Stimulated activated effector memory CD8-positive, alpha-beta T cell treated with anti-CD3 and anti-CD28 coated beads, Interleukin-12 subunit alpha, Interleukin-12 subunit beta, amount 100 ng/mL, for 72 hours (primary cell): ENCODE measurements at regions not wholly inside any gene's neighbourhood (a gene's known extent, or its start where the extent isn't known, plus 50 kb on each side); places are given as distances from the start of the nearest gene placed in this dataset.

Experiments
- ATAC-seq: fragments of 150-1000 bp; cut with Tn5 transposase; 2 replicates; pipeline ENCODE4 v1.10.0; 2021
- DNase-seq, 2 donors: peaks; one replicate each; pipeline ENCODE4 v3.0.0; 2021 to 2022; ENCODE audit warnings: low spot score in 2 of 2
- H3K27ac Mint-ChIP-seq: one replicate; pipeline ENCODE4 v1.8.0; 2022; ENCODE audit warnings: mild to moderate bottlenecking, mixed read lengths
- H3K36me3 Mint-ChIP-seq: one replicate; pipeline ENCODE4 v1.8.0; 2022; ENCODE audit warnings: mild to moderate bottlenecking, mixed read lengths
- H3K4me1 Mint-ChIP-seq: one replicate; pipeline ENCODE4 v1.8.0; 2022; ENCODE audit warnings: mixed read lengths
- H3K4me3 Mint-ChIP-seq: one replicate; pipeline ENCODE4 v1.8.0; 2022; ENCODE audit warnings: mild to moderate bottlenecking, mixed read lengths
- H3K9me3 Mint-ChIP-seq: one replicate; pipeline ENCODE4 v1.8.0; 2022; ENCODE audit warnings: mixed read lengths

- no peak overlapping the region for H3K4me3 Mint-ChIP-seq
- no peak overlapping the region for H3K27ac Mint-ChIP-seq
- no peak for ATAC-seq
- no peak for DNase-seq
- no peaks in the 10 kb centered on the region for H3K9me3 Mint-ChIP-seq
- no peaks in the 10 kb centered on the region for H3K36me3 Mint-ChIP-seq
- H3K4me1 Mint-ChIP-seq = peaks cover 7% of the 10 kb centered on the region
These were observed 108.3 kb upstream of the FAM20C start for GRCh38 chr7:83861-84632.

GRCh38 chr7:84633-85020, 107.7 kb upstream of the FAM20C start:
- Mint-ChIP-seq H3K27ac (peak overlapping the region; percentile 2), H3K9me3 (no peaks in the 10 kb centered on the region)

DNA sequence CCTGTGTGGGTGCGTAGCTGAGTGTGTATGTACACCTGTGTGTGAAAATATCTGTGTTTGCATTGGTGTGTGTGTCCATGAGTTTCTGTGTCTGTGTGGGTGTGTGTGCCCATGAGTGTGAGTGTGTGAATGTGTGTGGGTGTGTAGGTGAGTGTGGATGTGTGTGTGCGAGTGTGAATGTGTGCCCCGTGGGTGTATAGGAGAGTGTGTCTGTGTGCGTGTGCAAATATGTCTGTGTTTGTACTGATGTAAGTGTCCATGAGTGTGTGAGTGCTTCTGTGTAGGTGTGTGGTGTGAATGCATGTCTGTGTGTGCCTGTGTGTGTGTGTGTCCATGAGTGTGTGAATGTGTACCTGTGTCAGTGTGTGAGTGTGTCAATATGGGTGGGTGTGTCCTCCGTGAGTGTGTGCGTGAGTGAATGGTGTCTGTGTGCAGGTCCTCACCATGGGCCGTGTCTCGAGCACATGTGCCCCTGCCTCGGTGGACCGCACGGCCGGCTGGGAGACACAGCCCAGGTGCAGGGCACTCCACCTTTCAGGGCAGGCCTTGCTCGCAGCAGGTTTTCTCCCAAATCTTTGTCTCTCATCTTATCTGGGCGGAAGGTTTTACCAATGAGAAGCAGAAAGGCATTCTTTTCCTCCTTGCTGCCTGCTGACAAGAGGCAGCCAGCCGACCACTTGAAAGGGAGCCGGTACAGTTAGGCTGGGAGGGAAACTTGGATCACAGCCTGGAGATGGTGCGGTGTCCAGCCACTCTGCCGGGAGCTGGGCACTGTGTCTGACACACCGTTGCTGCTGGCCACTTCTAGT, 107.1 kb upstream of the FAM20C start:
- Mint-ChIP-seq H3K27ac (peak overlapping the region; percentile 2), H3K4me3 (no peak overlapping the region), H3K9me3 (no peaks in the 10 kb centered on the region), H3K4me1 (peaks cover 18% of the 10 kb centered on the region), H3K36me3 (no peaks in the 10 kb centered on the region)
- DNase-seq (no peak), ATAC-seq (no peak)

More at GRCh38 chr7:84633-85020, 107.7 kb upstream of the FAM20C start:
- DNase-seq (no peak), ATAC-seq (no peak)
- Mint-ChIP-seq H3K4me1 (peaks cover 13% of the 10 kb centered on the region), H3K4me3 (no peak overlapping the region), H3K36me3 (no peaks in the 10 kb centered on the region)

- Mint-ChIP-seq H3K4me1 (peaks cover 25% of the 10 kb centered on the region), H3K27ac (peak overlapping the region; percentile 83)
- ATAC-seq = no peak
These were observed 106.4 kb upstream of the FAM20C start for GRCh38 chr7:85883-86515.

DNA sequence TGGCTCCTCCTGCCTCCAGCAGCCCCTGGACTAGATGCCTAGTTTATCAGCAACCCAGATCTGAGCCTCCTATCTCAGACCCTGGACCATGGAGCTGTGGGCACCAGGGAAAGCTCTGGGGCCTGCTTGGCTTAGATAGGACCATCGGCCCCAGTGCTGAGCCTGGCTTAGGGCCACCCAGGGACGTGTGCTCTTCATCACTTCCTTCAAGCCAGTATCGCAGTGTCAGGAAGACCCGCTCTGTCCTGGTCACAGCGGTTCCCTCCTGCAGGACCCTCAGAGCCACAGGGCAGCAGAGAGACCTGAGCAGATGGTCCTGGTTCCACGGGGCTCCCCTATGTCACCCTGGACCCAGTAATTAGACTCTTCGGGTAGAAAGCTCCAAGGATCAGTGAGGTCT, 105.7 kb upstream of the FAM20C start:
- peaks cover 27% of the 10 kb centered on the region for H3K4me1 Mint-ChIP-seq
- ATAC-seq (no peak), DNase-seq (no peak)
- peak overlapping the region; percentile 83 for H3K27ac Mint-ChIP-seq
- no peaks in the 10 kb centered on the region for H3K9me3 Mint-ChIP-seq
- no peak overlapping the region for H3K4me3 Mint-ChIP-seq
- H3K36me3 Mint-ChIP-seq = no peaks in the 10 kb centered on the region

More at GRCh38 chr7:85883-86515, 106.4 kb upstream of the FAM20C start:
- Mint-ChIP-seq H3K9me3 (no peaks in the 10 kb centered on the region), H3K4me3 (no peak overlapping the region), H3K36me3 (no peaks in the 10 kb centered on the region)
- DNase-seq = no peak

DNA sequence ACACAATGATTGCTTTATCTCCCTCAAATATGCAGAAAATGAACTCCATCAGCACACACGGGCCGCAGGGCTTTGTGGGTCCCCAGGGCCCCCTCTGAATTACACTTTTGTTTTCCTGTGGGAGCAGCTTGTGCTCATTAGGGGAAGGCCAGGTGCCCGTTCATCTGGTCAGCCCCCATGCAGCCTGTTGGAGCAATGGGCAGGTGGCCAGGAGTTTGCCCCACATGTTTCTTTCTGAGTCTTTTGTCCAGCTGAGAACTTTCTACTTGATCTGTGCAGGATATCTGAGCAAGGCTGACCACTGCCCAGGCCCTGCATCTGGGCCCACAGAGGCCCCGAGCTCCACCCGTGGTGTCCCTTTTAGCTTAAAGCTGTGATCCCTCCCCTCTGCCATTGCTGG, 105.3 kb upstream of the FAM20C start:
- no peak overlapping the region for H3K4me3 Mint-ChIP-seq
- no peaks in the 10 kb centered on the region for H3K9me3 Mint-ChIP-seq
- ATAC-seq (no peak), DNase-seq (no peak)
- peaks cover 27% of the 10 kb centered on the region for H3K4me1 Mint-ChIP-seq
- H3K27ac Mint-ChIP-seq = peak overlapping the region; percentile 83
- H3K36me3 Mint-ChIP-seq = no peaks in the 10 kb centered on the region

DNA sequence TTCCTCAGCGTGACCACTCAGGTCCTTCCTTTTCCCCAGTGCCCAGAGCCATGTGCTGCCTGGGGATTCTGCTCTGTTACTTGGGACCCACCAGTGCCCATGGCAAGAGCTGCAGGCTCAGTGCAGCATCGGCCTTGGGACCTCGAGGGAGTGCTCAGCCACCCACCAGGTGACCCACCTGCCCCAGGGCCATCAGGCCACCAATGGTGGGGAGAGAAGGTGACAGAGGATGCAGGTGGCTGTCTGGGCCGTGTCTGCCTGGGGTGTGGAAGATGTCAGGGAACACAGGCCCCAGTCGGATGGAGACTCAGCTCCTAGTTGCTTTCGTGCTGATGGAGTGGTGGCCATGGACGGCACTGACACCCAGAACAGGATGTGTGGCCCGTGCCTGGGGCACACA, 104.7 kb upstream of the FAM20C start:
- H3K9me3 Mint-ChIP-seq = no peaks in the 10 kb centered on the region
- no peaks in the 10 kb centered on the region for H3K36me3 Mint-ChIP-seq
- H3K27ac Mint-ChIP-seq = peak overlapping the region; percentile 40
- DNase-seq (no peak), ATAC-seq (no peak)
- H3K4me3 Mint-ChIP-seq = no peak overlapping the region
- peaks cover 27% of the 10 kb centered on the region for H3K4me1 Mint-ChIP-seq

DNA sequence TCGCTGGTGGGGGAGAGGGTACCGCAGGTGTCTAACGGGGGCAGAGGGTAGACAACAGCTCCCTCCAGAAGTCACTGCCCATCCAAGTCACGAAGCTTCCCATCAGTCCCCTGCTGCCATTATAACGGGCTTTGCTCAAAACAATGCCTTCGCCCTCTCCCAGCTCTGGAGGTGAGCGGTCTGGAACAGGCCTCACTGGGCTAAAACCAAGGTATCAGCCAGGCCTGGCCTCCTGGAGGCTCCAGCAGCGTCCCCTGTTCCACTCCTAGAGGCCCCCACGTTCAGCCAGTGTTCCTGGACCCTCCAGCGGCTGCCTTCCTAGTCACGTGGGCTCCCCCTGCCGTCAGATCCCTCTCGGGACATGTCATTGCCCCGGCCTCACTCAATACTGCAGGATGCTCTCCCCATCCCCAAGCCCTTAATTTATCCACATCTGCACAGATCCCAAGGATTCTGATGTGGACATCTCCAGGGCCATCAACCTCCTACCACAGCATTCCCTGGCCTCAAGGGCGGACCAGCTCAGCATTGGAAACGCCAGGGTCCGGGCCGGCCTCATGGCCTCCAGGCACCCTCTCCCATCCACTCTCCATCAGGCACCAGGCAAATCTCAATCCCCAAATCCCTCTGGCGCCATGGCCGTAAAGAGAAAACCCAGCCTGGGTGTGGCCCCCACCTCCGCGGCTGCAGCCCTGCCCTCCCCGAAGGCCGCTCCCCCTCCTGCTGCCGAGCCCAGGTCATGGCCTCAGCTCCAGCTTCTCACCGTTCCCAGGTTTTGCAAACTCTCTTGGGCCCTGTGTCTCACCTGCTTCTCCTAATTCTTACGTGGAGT, 104.1 kb upstream of the FAM20C start:
- ATAC-seq = no peak
- peaks cover 27% of the 10 kb centered on the region for H3K4me1 Mint-ChIP-seq
- H3K27ac Mint-ChIP-seq = peak overlapping the region; percentile 40
- H3K36me3 Mint-ChIP-seq = no peaks in the 10 kb centered on the region
- DNase-seq = peak in 1 of 2 donors; percentile 36
- H3K4me3 Mint-ChIP-seq = no peak overlapping the region
- no peaks in the 10 kb centered on the region for H3K9me3 Mint-ChIP-seq

- Mint-ChIP-seq H3K27ac (peak overlapping the region; percentile 13), H3K4me1 (peaks cover 27% of the 10 kb centered on the region)
These were observed 103.5 kb upstream of the FAM20C start for GRCh38 chr7:88927-89231.

GRCh38 chr7:89232-90019, 102.9 kb upstream of the FAM20C start:
- no peaks in the 10 kb centered on the region for H3K9me3 Mint-ChIP-seq
- no peaks in the 10 kb centered on the region for H3K36me3 Mint-ChIP-seq
- H3K27ac Mint-ChIP-seq = peak overlapping the region; percentile 13
- H3K4me1 Mint-ChIP-seq = peaks cover 27% of the 10 kb centered on the region
- H3K4me3 Mint-ChIP-seq = no peak overlapping the region
- DNase-seq (peak in 1 of 2 donors; percentile 44), ATAC-seq (peak; percentile 90)

More at GRCh38 chr7:88927-89231, 103.5 kb upstream of the FAM20C start:
- H3K36me3 Mint-ChIP-seq = no peaks in the 10 kb centered on the region
- no peak for ATAC-seq
- DNase-seq = peak in 1 of 2 donors; percentile 43
- H3K4me3 Mint-ChIP-seq = no peak overlapping the region
- no peaks in the 10 kb centered on the region for H3K9me3 Mint-ChIP-seq

DNA sequence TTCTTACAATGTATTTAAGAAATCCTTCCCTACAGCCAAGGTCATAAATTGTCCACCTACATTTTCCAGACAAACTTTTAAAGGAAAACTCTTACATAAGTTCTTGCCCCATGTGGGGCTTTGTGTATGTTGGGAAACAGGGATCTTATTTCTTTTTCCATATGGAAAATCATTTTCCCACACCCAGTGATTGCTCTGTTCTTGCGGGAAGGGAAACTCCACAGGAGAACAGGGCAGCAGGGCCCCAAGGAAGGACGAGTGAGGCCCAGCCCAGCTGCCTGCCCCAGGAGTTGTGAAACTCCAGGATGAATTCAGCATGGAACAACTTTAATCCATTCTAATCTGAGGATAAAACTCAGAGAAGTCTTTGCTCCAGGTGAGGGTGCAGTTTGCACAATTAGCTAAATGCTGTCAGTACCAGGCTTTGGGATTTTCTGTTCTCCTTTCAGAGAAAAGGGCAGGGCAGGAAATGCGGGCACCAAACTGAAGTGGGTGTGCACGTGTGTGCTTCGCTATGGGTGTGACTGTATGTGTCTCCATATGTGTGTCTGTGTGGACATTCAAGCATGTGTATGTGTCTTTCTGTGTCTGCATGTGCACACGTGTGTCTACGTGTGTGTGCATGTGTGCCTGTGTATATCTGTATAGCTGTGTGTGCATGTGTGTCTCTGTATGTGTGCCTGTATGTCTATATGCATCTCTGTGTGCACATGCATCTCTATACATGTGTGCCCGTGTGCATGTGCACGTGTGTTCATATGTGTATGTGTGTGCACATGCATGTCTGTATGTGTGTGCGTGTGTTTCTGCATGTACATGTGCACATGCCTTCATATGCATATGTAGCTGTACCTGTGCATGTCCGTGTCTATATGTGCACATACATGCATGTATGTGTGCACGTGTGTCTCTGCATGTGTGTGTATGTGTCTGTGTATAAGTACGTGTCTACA, 102.0 kb upstream of the FAM20C start:
- peak overlapping the region; percentile 13 for H3K27ac Mint-ChIP-seq

GRCh38 chr7:91396-92175, 100.8 kb upstream of the FAM20C start:
- peaks cover 27% of the 10 kb centered on the region for H3K4me1 Mint-ChIP-seq
- no peaks in the 10 kb centered on the region for H3K36me3 Mint-ChIP-seq
- DNase-seq (no peak), ATAC-seq (no peak)
- no peak overlapping the region for H3K27ac Mint-ChIP-seq
- H3K9me3 Mint-ChIP-seq = no peaks in the 10 kb centered on the region
- H3K4me3 Mint-ChIP-seq = no peak overlapping the region

More for the DNA sequence above, 102.0 kb upstream of the FAM20C start:
- H3K36me3 Mint-ChIP-seq = no peaks in the 10 kb centered on the region
- ATAC-seq = no peak
- H3K4me3 Mint-ChIP-seq = no peak overlapping the region
- no peak for DNase-seq
- no peaks in the 10 kb centered on the region for H3K9me3 Mint-ChIP-seq
- H3K4me1 Mint-ChIP-seq = peaks cover 27% of the 10 kb centered on the region

GRCh38 chr7:92231-92674, 100.1 kb upstream of the FAM20C start:
- H3K9me3 Mint-ChIP-seq = no peaks in the 10 kb centered on the region
- peaks cover 27% of the 10 kb centered on the region for H3K4me1 Mint-ChIP-seq
- DNase-seq (no peak), ATAC-seq (no peak)
- no peak overlapping the region for H3K4me3 Mint-ChIP-seq
- no peak overlapping the region for H3K27ac Mint-ChIP-seq
- no peaks in the 10 kb centered on the region for H3K36me3 Mint-ChIP-seq
